GM18861 (cell line): ENCODE measurements at regions not wholly inside any gene's neighbourhood (a gene's known extent, or its start where the extent isn't known, plus 50 kb on each side); places are given as distances from the start of the nearest gene placed in this dataset.

Experiments used
- ATAC-seq: cut with Tn5 transposase; IDR thresholded peaks from one replicate; pipeline ENCODE4 v1.9.1; 2021; ENCODE audit not compliant: unreplicated experiment

DNA sequence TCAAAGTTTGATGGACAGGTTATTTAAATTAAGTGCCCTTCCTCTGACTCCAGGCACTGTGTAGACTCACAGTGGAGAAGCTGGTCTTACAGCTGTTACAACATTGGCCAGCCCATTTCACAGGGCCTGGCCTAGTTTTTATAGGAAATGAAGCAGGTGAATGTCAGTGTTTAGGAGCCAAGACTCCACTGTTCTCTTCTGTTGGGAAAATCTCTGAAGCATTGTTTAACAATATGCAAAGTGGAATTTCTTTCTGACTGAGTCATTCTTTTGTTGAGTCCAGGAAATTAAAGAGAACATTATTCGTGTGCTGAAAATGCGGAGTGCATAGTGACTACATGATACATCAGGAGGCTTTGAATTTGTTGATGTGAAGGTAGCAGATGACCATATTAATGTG, 64.7 kb downstream of the ARRDC4 start:
- ATAC-seq, result no peak

- no peak for ATAC-seq
Measured at GRCh38 chr15:98034731-98035130, 74.2 kb downstream of the ARRDC4 start.

DNA sequence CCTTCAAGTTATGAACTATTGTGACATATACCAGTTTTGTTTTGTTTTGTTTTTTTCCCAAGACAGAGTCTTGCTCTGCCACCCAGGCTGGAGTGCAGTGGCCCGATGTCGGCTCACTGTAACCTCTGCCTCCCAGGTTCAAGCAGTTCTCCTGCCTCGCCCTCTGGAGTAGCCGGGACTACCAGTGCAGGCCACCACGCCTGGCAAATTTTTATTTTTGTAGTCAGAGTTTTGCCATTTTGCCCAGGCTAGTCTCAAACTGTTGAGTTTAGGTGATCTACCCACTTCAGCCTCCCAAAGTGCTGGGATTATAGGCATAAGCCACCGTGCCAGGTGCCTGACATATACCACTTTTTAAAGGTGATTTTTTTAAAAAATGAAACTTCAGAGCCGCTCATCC, 74.6 kb downstream of the ARRDC4 start:
- no peak for ATAC-seq

DNA sequence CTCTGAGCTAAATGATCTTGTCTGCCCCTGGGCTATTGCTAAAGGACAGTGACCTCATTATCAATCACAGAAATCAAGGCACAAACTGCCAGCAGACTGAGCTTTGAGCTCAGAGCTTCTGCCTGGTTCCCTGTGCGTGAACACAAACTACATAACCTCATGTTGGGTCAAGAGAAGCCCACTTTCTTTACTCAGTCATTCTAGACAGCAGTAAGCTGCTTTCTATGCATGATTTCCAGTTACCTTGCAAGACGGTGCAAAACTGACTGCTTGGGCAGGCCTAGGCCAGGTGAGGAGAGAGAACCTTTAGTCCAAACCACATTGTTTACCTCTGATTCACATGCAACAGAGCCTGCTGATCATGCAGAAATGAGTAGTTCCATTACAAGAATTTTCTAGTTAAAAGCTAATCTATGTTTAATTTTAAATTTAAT, 75.1 kb downstream of the ARRDC4 start:
- ATAC-seq, result no peak

DNA sequence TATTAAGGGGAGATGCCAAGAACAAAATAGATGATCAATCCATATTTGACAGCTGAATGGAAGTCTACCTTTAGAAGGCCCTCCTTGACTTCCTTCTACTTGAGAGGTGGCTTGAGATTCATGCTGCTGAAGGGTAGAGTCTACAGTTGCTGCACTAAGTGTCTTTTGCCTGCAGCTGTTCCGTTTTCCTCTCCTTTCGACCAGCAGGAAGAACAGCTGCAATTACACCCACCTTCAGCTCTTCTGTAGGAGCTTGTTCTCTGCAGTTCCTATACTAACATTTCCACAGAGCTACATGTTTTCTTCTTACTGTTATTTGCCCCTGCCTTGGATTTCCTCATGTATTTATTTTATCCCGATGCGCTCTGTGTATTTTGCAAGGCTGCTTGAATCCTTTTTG, 79.1 kb downstream of the ARRDC4 start:
- ATAC-seq, result no peak

- no peak for ATAC-seq
Measured at GRCh38 chr15:98040146-98040545, 79.6 kb downstream of the ARRDC4 start.

DNA sequence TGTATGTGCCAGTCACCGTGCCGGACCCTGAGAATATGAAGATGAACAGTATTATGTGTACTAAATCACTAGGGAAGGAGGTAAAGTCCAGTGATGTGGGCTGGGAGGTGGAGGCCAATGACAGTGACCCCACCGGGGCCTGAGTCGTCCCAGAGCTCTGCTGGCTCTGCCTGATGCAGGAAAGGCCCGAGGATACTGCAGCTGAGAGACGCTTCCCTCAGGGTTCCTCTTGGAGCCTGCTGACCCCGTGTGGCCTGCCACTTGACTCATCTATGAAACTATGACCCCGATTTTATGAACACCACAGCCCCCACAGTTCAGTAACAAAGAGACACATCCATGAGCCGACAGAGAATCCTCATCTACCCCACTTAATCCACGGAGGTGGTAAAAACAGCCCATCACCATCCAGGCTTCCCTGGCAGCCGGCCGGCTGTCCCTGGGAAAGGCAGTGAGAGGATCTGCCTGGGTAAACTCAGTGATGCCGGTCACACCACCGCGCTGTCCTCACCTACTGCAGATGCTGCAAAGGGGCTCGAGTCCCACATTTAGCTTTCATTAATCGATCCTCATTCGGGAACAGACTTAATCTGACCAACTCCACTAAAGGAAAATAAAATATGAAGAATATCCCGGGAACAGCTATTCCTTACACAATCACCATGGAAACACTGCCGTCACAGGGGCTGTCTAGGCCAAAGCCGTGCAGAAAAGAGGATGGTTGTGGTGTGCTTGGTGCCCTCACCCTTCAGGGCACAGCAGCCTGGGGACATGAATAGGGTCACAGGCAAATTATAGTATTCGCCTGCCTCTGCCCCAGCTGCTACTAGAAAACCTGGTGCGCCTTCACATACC, 82.9 kb downstream of the ARRDC4 start:
- ATAC-seq, result no peak

DNA sequence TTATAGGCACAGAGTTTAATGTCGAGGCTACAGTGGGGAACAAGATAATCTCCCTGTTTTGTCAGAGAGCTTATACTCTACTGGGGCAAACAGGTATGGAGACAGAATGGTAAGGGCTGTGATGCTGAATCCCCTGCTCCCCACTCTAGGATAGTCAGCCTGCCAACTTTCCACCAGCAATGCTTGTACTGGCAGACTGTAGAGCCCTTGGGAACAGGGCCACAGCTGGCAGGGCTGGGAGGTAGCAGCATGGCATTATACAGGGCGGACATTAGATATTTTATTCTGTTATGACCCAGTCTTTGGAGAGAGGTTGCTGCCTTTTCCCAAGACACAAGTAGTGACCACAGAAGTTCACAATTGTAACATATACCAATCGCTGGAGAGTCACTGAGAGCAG, 91.2 kb downstream of the ARRDC4 start:
- no peak for ATAC-seq

DNA sequence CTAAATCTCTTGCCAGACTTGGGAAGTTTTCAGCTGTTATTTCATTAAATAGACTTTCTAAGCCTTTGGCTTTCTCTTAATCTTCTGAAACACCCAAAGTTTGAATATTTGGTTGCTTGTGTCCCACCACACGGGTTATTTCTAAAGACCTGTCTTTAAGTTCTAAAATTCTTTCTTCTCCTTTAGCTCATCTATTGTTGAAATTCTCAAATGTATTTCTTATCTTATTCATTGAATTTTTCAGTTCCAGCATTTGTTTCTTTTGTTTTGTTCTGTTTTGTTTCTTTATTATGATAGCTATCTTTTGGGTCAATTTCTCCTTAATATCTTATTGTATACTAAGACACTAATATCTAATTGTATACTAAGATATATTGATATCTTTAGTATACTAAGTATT, 97.0 kb downstream of the ARRDC4 start:
- ATAC-seq, result no peak

DNA sequence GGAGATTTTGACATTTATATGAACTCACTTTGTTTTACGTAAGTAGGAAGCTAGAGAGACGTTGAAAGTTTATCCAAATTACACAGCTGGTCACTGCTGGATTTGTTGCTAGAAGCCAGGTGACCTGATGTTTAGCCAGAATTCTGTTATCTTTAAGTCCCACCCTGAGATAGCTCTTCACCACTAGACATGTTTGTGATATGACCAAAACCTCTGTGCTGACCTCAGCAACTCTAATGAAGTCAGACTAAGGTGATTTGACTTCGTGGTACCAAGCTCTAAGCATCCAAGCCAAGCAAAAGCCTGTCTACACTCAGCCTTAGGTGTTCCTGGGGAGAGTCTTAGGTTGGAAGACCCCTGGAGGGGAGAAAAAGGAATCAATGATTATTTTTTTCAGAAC, 102.4 kb downstream of the ARRDC4 start:
- no peak for ATAC-seq

DNA sequence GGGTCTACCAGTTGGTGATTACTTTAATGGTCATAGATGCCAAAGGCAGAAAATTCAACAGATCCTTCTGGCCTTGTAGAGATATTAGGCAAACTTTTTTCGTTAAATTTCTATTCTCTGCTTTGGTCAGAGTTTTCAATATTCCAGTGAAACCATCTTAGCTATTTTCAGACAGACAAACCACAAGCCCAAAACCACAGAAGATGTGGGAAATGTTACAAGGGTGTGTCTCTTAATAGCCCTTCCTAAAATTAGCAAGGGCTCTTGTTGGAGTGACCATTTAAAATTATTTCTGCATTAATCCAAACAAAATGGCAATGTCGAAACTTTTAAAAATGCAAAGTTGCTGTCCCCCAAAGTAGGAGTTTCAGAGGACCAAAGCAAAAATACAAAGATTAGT, 102.8 kb downstream of the ARRDC4 start:
- no peak for ATAC-seq

- ATAC-seq, result no peak
Measured at GRCh38 chr15:98063871-98064270, 103.4 kb downstream of the ARRDC4 start.

GRCh38 chr15:98067339-98067738, 106.8 kb downstream of the ARRDC4 start:
- no peak for ATAC-seq

GRCh38 chr15:98069256-98069655, 108.8 kb downstream of the ARRDC4 start:
- ATAC-seq, result no peak

GRCh38 chr15:98070137-98070536, 109.6 kb downstream of the ARRDC4 start:
- ATAC-seq, result no peak

- no peak for ATAC-seq
Measured at GRCh38 chr15:98071786-98072185, 111.3 kb downstream of the ARRDC4 start.

DNA sequence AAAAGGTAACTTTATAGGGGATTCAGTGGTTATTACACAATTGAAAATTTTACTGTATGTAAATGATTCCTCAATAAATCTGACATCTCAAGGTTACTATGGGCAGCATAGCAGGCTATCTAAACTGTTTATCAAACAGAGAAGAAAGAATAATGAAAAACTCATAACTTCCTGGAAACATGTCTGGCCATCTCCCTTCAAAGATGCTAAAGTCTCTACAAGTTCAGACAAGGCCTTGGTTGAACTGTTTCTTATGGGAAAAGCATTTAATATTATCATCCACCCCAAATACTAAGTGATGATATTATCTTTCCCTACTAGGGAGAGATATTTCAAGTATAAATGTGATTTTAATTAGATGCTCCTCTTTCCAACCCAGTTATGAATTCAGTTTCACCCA, 114.9 kb downstream of the ARRDC4 start:
- ATAC-seq, result no peak

DNA sequence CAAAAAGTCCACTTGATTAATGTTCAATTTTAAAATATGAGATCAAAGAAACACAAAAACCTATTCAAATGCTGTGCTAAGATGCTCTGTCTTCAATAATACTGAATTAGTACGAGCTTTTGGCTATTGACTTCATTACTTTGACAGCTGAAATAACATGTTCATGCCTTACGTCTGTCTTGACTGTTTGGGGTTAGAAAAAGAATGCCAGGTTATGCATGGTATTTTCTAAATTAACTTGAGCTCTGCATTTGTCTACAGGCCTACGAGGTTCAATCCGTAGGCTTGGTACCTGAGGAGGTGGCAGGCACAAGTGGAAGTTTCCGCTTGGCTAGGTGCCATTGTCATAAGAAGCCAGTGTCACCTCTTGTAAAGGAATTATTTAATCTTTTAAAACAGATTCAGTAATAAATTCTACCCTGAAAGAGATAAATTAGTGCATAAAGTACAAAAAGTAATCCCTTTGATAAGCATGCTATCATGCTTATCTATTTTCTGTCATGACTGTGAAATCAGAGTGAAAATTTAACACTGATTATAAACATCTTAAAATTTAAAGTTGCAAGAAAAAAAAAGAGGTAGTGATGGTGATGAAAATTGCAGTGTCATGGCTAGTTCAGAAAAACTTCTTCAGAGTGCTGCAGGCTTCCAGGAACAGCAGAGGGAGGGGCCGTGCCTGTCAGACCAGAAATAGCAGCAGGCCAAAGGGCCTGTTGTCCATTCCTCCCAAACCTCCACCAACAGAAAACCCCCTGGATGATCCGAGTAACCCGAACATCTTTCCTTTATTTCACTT, 115.7 kb downstream of the ARRDC4 start:
- no peak for ATAC-seq

GRCh38 chr15:98077186-98077585, 116.7 kb downstream of the ARRDC4 start:
- no peak for ATAC-seq

DNA sequence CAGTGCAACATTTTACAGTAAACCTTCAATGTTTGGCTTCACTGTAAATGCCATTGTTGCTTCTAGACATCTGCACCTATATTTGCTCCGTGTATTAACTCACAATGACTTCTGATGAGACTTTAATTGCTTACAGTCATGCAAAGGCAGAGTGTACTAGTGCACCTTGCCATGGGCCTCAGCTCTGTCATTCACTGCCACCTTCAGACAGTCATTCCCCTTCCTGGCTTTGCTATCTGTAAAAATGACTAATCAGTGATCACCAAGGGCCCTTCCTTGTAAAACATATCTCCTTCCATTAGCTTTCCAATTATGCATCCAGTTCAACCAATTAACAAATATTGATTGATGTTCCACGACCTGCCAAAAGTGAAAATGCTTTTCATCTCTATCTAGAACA, 120.3 kb downstream of the ARRDC4 start:
- ATAC-seq, result no peak

DNA sequence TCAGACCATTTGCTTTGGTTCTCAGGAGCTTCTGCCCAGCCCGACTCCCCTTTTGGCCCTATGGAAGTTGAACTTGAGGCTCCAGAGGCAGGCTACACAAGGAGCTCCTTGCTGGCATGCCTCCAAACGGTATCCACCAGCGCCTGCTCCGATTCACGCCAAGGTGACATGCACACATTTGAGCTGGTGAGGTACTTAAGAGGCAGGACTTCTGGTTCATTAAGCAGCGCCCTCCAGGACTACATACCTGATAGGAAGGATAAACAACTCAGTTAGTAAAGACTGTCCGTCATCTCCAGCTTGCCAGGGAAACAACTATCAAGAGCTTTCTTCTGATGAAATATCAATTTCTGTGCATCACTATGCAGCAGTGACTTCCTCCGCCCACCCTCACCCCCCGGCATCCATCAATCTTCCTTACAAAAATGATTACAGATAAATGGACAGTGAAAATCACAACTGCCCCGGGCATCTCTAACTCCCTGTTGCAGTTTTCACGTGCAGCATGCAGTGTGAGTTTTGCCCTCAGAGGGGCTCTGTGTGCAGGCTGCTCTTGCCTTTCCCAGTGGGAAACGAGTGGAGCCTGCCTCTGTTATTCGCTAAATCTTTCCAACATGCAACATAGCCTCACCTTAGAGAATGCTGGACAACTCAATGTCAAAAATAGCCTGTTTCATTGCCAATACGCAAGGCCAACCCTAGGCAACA, 122.9 kb downstream of the ARRDC4 start:
- ATAC-seq, result no peak
